Upper lobe of left lung (tissue), 4 donors: ENCODE measurements at regions not wholly inside any gene's neighbourhood (a gene's known extent, or its start where the extent isn't known, plus 50 kb on each side); places are given as distances from the start of the nearest gene placed in this dataset.

ENCODE experiments used
- CTCF ChIP-seq, 6 experiments: fragments of 450-650 bp in 4 of 6; fragments of 200-600 bp in 2 of 6; sonication (generic) in 2 of 6; IDR thresholded peaks; one replicate each; pipeline ENCODE4 v1.5.1; 2016 to 2019; ENCODE audit warnings: antibody characterized with exemption in 6 of 6
- POLR2AphosphoS5 ChIP-seq, 2 donors: sonication (generic); formaldehyde crosslinking; IDR thresholded peaks; one replicate each; pipeline ENCODE4 v1.5.1; 2017; ENCODE audit warnings: antibody characterized with exemption in 2 of 2

GRCh38 chr10:76657337-76658012 lies 980.1 kb downstream of the KCNMA1 start:
- TF ChIP-seq CTCF (IDR thresholded peaks at IDR 0.05) (no peak), POLR2AphosphoS5 (IDR thresholded peaks at IDR 0.05) (no peak)
